SK-N-MC (cell line): ENCODE measurements at regions not wholly inside any gene's neighbourhood (a gene's known extent, or its start where the extent isn't known, plus 50 kb on each side); places are given as distances from the start of the nearest gene placed in this dataset.

ENCODE experiments used
- EZH2 ChIP-seq: fragments of 200-600 bp; sonication (generic); IDR thresholded peaks from one replicate; pipeline ENCODE4 v1.6.1; 2017; ENCODE audit warnings: antibody characterized with exemption
- POLR2AphosphoS5 ChIP-seq: IDR thresholded peaks from 2 replicates; pipeline ENCODE4 v1.6.1; 2012; ENCODE audit warnings: mild to moderate bottlenecking, low read depth, low read length, borderline replicate concordance

DNA sequence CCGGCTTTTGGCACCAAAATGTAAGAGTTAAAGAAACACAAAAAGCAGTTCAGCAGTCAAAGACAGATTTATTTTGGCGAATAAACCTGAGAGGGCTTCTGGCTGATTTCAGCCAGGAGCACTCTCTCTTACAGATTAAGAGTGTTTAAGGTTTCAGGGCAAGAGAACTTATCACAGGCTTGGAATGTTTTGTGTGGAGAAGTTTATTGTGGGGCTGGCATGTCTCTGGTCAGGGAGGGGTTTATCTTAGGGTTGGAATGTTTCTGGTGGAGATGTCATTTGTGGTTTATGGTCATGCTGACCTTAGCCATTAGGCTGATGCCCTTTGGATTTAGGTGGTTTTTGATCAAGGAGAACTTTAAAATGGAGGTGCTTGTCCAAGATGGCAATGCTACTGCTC lies 622.3 kb upstream of the PTPRD start:
- TF ChIP-seq POLR2AphosphoS5 = no peak
- TF ChIP-seq EZH2 = no peak
